ENCODE measurements at regions not wholly inside any gene's neighbourhood (a gene's known extent, or its start where the extent isn't known, plus 50 kb on each side); places are given as distances from the start of the nearest gene placed in this dataset.
A peak's percentile ranks its signal among the peaks of the same experiment; 100 is the strongest.
"Not testable (repeated sequence)": the region's sequence is repeated elsewhere in the genome, so short reads cannot be mapped to it uniquely, and the experiment has no call there.

DNA sequence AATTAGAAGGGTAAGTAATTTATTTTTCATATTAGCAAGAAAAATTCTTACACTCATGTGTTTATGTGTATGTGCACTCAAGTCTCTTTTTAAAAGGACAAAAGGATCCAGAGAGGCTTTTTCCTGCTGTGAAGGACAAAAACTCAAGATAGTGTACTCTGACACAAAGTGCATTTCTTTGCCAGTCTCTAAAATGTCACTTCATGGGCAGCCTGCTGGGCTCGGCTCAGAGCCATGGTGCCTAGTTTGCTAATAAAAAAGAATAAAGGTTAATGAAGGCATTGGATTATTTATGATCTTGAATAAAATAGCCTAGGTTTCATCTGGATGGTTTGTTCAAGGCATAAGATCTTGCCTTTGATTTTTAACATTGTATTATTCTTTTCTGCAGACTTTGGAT lies 989.0 kb downstream of the TBL1XR1 start:
- DNase-seq, result no peak

DNA sequence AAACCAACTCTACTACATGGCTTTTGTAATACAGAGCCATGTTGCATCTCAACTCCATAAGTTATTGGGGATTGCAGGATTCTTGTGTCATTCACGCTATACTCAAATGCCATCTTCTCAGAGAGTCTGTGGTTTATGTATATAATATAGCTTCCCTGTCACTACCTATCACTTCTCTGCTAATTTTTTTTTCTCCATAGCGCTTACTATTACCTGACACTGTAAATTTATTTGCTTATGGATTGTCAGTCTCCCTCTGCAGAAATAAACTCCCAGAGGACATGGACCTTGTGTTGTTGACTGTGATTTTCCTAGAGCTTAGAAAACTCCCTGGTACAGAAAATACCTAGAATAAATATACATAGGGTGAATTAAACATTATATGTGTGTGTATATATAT lies 990.5 kb downstream of the TBL1XR1 start:
- no peak for DNase-seq

DNA sequence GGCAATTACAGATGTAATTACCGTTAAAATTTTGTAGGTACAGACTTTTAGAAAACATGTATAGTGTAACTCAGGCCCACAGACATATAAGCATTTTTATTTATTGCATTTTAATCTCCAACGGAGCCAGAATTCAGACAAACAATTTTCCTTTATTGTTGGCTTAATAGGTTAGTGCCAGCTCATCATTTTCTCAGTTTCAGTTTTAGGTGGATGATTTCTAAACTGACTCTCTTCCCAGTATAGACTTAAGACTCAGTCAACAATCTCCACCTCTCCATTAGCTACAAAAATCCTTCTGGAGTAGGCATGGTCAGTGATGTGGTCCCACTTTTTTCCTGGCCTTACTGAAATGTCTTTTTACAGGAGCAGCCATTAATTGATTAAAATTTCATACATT lies 994.6 kb downstream of the TBL1XR1 start:
- no peak for DNase-seq

DNA sequence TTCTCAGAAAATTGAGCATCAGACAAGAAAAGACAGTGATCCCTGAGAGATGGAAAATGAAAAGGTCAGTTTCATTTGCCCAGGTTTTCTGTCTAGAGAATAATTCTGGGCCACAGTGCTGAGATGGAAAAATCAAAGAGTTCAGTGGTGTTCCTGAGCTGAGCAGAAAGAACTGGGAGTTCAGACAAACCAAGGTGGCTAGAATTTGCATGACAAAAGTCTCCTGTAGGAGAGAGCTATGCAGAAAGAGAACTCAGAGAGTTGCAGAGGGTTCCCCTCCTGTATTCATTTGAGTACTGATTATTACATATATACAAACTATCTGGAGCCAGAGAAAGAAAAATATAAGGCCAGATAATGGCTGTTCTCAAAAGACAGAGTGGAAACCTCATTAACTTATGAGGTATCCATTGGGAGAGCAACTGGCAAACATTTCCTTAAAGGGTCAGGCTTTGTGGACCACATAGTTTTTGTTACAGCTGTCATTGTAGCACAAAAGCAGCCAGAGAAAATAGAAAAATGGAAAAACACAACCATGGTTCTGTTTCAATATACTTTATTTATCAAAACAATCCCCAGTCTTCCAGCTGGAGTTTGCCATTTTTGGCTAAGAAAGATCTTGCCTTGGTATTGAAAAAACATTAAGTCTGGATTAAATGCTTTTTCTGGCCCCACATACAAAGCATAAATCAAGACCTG lies 1004.1 kb downstream of the TBL1XR1 start:
- no peak for DNase-seq

DNA sequence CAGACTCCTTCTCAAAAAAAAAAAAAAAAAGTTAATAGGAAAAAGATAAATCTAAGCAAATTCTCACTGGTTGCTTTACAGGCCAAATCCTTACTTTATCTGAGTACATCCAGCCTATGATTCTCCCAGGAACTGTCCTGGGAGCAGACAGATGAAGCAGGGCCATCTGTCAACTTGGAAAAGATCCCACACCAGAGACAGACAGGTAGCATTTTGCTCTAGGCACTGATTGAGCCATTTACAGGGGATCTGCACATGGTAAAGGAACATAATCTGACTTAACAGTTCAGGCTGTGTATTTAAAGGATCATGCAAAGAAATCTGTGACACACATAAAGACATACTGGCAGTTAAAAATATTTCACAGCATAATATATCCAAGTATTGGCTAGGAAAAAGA lies 1006.5 kb downstream of the TBL1XR1 start:
- DNase-seq, result no peak

DNA sequence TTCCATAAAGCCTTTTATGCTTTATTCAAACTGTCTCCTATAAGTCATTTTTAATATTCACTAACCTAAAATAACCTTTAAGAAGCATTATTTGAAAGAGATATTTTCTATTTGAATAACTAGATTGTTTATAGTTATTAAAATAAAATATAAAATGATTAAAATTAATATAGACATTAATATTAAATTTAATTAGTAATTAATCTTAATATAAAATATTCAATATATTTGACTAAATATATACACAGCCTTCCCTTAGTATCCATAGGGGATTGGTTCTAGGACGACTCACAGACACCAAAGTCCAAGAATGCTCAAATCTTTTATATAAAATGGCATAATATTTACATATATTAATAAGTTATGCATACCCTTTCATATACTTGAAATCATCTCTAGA lies 1014.1 kb downstream of the TBL1XR1 start:
- DNase-seq, result no peak

DNA sequence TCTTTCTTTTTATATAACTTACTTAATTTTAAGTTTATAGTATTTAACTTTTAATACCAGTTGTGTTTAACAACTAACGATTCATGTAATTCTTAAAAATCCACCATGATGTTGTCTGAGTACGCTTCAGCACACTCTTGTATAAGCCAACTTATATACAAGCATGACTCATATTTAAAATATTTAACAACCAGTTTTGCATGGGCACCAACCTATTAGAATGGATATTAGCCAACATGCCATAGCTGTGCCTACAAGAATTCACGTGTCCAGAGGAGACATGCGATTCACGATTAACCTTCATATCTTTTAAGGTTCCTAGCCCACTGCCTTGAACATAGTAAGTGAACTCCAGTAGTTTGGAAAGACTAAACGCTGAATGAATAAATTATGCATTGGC lies 1023.2 kb downstream of the TBL1XR1 start:
- no peak for DNase-seq

DNA sequence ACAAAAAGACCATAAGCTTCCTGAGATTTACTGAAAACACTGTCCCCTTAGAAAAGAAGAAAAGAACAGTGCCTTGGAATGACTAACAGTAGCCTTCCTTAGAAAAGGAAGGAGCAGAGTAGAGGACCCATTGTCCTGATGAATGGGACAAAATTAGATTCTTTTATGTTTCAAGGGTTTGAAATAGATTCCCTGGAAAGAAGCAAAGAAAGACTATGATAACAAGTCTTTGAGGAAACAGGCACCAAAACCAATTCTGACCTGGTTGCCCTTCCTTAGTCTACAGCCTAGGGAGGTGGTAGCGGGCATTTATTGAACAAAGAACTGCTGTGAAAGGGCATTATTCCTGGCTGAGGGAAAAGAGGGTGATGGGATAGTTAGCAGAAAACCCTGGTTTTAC lies 1024.8 kb downstream of the TBL1XR1 start:
- no peak for DNase-seq

DNA sequence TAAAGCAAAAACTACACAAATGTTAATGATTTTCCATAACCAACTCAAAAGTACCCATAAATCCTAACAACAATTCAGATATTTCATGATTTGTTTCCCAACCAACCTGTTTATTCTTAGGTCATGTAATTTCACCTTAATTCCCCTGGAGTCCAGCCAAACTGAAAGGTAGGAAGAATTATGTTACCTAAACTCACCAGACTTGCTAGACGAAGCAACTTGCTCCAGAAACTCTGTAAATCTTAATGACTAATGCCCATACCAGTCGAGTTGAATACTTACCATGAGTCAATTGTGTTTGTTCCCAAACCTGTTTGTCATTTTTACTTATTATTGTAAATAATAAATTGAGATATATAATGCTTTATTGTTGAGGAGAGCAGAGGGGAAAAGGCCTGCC lies 1030.0 kb downstream of the TBL1XR1 start:
- DNase-seq, result no peak

DNA sequence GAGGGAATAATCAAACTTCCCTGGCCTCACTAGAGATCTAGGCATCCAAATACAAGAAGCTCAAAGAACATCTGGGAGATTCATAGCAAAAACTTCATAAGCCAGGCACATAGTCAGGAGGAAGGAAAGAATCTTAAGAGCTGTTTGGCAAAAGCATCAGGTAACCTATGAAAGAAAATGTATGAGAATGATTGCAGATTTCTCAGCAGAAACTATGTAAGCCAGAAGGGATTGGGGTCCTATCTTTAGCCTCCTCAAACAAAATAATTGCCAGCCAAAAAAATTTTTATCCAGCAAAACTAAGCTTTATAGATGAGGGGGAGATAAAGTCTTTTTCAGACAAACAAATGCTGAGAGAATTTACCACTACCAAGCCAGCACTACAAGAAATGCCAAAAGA lies 1036.3 kb downstream of the TBL1XR1 start:
- DNase-seq, result no peak

DNA sequence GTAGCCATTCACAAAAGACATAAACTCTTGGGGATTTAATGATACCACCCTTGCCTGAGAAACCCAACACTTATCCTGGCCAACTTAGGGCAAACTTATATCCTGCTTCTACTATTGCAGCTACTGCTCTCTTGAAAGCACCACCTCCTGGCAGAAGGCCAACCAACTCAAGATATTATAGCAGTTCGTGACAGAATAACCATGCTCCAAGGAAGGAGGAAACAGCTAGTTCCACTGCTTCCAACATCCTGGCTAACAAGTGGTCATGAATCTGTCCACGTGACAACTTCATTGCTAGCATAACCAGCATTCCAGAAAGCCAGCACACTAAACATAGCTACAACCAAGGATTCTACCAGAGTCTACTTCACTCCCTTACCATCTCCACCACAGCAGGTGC lies 1037.5 kb downstream of the TBL1XR1 start:
- DNase-seq, result no peak

DNA sequence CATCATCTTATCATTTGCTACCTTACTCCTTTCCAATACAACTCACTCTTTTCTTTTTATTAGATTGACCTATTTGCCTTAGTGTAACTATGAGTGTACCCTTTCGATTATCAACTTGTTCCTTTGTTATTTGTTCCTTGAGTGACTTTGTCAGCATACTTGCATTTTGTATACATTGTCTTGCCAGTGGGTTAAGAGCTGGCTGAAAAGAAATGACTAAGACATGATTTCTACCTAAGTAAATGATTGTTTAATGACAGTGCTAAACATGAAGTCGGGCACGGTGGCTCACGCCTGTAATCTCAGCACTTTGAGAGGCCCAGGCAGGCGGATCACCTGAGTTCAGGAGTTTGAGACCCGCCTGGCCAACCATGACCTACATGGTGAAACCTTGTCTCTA lies 1042.3 kb downstream of the TBL1XR1 start:
- DNase-seq, result no peak

DNA sequence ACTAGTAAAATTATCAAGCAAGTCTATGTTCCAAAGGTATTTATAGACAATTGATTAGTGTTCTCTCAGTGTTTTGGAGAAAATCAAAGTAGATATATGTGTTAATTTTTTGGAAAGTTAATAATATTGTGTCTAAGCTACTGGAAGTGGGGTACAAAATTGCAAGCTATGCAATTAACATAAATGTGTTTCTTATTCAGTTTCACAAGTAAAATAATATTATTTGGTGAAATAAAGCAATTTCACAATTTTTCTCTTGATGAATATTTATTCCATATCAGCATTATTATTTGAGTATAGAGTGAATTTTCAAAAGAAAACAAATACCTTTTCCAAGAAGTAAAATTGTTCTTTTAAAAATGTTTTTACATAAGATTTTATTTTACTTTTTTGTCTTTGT lies 1047.7 kb downstream of the TBL1XR1 start:
- no peak for DNase-seq

DNA sequence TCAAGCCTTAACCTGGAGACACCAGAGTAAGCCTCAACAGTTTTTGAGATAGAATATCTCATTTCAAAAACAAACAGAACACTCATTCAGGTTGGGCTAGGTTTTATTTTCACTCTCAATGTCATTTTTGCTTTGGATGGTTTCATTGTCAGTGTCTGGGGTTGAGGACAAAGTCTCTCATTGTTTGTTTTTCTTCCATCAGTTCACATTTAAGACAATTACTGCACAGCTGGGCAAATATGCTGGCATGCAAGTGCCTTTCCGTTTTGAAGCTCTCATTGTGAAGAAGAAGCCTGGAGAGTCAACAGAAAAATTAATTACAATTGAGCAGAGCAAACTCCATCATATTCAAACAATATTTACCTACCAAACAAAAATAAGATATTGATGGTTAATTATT lies 1050.0 kb downstream of the TBL1XR1 start:
- DNase-seq, result peak in 11 of 56 donors; percentile 1 to 28 (median 5)

DNA sequence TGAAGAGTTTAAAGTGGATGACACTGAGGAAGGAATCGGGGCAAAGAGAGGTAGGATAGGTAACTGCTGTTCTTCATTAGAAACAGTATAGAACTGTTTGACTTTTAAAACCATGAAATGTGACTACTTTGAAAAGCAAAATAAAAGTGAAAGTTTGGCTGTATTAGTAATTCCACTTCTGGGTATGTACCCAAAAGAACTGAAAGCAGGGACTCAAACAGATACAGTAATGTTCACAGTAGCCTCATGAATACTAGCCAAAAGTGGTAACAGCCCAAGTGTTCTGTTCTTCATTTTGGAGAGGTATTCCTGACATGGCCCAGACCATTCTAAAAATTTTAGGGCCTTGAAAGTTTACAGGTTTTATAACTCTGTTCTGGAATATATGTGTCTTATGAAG lies 1055.4 kb downstream of the TBL1XR1 start:
- DNase-seq, result no peak

DNA sequence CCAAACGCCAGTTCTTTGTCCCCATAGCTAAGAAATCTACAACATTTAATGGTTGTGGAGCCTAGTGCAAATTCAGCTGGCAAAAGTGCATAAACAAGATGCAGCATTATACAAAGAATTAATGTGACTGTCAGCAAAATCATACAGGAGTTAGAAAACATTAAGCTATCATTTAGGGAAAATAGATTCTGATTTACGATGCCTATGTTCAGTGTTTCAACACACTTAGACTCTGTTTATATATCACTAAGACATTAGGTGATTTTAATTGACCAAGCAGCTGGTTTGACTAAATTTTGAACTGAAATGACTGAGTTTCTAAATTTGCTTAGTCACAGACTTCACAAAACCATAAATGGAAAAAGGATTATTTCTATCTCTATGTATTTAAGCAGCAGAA lies 1076.8 kb downstream of the TBL1XR1 start:
- DNase-seq, result no peak

DNA sequence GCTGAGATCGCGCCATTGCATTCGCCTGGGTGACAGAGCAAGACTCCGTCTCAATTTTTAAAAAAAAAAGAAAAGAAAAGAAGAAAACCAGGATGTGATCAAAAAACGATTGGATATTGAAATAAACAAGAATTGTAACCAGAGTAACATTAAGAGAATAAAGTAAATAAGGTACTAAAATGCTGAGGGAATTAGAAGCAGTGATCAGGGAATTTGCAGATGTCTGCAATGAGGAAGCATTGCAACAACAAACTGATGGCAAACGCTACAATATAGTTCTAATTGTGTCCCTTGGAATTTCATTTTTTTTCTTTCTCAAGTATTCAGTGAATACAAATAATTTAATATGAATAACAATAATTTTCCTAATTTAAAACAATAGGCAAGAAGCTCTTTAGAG lies 1077.5 kb downstream of the TBL1XR1 start:
- no peak for DNase-seq

DNA sequence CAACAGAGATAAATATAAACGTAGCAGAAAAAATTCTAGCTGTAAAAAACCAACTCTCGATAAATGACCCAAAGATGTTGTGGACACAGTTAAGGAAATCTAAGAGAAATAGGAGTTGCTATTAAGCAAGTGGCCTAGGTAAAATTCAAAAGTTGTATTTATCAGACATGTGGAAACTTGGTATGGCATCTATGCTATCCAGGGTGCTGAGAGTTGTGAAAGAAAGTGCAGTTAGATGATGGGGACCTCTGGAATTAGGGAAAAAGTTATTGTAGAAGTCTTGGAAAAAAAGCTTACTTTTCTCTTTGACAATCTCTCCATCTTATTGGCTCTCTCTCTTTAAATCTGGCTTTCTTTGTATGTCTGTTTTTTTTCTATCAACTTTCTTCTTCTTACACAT lies 1090.9 kb downstream of the TBL1XR1 start:
- no peak for DNase-seq

DNA sequence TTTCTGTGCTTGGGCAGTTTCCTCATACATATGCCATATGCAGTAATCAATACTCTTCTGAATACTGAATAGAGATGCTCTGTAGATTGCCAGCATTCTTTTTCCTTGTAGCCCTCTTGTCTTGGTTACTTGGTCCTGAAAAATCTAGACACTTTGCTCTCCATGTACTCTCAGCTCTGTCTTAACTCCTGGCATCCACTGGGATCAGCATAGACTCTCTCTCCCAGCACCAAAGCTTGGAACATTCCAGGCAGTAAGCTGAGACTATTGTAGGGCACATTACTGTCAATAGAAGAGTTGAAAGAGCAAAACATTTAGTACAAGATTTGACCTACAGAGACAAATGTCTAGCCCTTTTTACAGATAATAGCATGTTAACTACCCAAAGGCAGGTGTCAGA lies 1100.3 kb downstream of the TBL1XR1 start:
- DNase-seq, result no peak

DNA sequence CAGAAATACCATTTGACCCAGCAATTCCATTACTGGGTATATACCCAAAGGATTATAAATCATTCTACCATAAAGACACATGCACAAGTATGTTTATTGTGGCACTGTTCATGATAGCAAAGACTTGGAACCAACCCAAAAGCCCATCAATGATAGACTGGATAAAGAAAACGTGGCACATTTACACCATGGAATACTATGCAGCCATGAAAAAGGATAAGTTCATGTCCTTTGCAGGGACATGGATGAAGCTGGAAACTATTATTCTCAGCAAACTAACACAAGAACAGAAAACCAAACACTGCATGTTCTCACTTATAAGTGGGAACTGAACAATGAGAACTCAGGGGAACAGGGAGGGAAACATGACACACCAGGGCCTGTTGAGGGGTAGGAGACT lies 1103.4 kb downstream of the TBL1XR1 start:
- DNase-seq, result not testable (repeated sequence)

DNA sequence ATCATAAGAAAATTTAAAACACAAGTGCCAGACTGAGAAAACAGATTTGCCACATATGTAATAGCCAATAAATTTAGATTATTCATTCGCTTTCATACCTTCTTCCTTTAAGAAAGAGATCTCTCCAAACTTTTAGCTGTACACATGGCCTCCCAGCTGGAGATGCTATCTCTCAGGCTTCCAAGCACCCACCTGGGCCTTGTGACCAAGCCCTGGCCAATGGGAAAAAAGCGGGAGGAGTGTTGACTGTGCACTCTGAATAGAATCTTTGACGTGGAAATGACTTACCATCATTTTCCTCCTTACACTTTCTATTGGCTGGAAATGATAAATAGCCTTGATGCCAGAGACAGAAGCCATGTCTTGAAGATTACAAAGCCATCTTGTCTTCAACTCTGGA lies 1106.6 kb downstream of the TBL1XR1 start:
- no peak for DNase-seq

DNA sequence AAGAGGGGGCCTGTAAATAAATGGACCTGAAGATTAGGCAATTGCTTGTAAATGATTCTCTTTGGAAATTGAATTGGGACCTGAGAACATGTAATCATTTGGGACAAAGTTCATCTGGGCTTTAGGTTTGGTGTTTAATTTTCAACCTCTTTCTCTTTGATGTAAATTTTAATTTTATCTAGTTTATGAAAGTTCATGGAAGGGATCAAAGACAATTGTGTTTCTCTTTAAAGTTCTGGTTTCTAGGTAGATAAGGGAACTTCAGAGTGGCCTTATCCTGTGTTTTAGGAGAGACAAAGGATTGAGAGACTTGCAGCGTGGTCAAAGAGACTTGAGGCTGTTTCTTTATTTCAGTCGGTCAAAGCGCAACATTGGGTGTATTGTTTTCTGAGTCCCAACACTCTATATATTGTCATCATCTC lies 1108.3 kb downstream of the TBL1XR1 start:
- no peak for DNase-seq

DNA sequence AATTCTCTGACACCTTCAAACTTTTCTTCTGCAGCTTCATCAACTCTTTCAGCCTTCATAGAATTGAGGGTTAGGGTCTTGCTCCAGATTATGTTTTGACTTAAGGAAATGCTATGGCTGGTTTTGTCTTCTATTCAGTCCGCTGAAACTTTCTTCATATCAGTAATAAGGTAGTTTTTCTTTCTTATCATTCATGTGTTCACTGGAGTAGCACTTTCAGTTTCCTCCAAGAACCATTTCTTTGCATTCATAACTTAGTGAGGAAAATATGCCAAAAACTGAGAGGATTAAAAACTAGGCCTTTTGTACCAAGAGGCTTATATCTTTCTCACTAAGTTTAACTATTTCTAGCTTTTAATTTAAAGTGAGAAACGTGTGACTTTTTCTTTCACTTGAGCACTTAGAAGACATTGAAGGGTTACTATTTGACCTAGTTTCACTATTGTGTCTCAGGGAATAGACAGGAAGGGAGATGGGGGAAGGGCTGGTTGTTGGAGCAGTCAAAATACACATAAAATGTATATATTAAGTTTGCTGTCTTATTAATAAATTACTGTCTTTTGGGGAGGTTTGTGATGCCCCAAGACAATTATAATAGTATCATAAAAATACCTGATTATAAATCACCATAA lies 1110.1 kb downstream of the TBL1XR1 start:
- DNase-seq, result no peak

DNA sequence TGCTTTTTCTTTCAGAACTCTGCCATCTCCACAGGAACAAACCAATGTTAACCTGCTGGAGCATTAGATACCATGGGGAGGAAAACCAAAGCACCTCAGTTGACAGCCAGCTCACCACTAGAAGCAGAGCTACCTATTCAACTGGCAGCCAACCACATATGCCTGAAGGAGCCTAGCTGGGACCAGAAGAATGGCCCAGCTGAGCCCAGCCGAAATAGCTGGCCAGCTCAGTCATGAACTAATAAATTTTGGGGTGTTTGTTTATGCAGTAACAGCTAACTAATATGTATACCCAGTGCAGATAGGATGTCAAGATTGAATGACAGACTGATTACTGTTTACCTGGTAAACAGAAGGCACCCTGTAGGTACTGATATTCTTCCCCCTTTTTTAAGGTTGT lies 1117.5 kb downstream of the TBL1XR1 start:
- no peak for DNase-seq
